Mesenteric fat pad (tissue), 1 donor: ENCODE measurements at regions not wholly inside any gene's neighbourhood (a gene's known extent, or its start where the extent isn't known, plus 50 kb on each side); places are given as distances from the start of the nearest gene placed in this dataset.
"Not testable (repeated sequence)": the region's sequence is repeated elsewhere in the genome, so short reads cannot be mapped to it uniquely, and the experiment has no call there.

Experiments
- DNase-seq: peaks from one replicate; pipeline ENCODE4 v3.0.0-alpha.2; 2020; ENCODE audit warnings: low spot score
- donor health status: DM: yes; HTN: yes; CAD: no.

- DNase-seq = no peak
Measured at GRCh38 chr9:31808766-31809165, 575.7 kb upstream of the ACO1 start.

GRCh38 chr9:31820426-31820825 lies 564.0 kb upstream of the ACO1 start:
- DNase-seq = no peak

- no peak for DNase-seq
Measured at GRCh38 chr9:31821583-31821982, 562.9 kb upstream of the ACO1 start.

DNA sequence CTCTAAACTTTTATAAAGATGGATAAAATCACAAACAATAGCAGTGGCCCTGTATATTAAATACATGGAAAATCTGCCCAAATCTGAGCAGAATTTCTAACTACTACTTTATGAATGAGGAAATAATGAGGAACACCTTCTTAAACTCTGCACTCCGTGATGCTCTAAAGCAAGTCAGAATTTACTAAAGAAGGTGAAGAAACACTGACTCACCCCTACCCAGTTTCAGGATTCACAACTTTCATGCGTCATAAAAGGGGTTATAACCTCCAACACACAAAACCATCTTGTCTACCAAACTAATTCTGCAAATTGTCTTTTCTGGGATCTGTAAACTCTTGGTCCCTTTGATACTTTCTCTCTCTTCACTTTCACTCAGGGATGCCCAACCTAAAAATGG lies 561.1 kb upstream of the ACO1 start:
- no peak for DNase-seq

GRCh38 chr9:31824860-31825259 lies 559.6 kb upstream of the ACO1 start:
- DNase-seq = no peak

DNA sequence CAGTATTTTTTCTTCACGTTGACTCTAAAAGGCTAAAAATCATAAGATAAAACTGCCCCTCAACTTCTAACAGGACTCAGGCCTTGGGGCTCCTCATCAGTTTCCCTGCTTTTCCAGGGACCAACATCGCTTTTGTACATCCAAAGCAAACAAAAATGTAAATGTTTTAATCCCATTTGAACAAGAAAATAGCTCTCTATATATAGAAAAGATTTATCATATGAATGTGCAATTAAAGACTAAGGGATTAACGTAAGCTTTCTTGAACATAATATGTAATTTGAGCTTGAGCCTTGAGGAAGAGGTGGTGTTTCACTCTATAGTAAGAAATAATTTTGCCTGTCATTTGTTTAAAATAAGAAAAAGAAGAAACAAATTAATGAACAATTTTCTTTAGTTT lies 547.2 kb upstream of the ACO1 start:
- no peak for DNase-seq

DNA sequence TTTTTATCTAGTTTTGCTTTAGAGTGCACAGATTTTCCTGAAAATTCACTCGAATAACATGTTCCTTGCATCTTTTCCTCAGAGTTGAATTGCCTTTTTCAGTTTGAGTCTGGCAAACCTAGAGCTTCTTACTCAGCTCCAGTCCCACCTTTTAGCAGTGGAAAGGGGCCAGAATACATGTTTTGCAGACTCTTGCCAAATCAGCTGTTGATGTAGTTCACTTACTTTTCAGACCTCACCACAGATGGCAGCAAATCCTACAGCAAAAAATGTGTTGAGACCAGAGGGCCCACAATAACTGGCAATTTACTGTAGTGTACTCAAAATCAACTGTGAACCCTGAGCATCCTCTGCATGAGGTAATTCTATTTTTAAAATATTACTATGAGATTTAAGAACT lies 545.2 kb upstream of the ACO1 start:
- no peak for DNase-seq

GRCh38 chr9:31840702-31841101 lies 543.7 kb upstream of the ACO1 start:
- no peak for DNase-seq

- DNase-seq = no peak
Measured at GRCh38 chr9:31847963-31848362, 536.5 kb upstream of the ACO1 start.

DNA sequence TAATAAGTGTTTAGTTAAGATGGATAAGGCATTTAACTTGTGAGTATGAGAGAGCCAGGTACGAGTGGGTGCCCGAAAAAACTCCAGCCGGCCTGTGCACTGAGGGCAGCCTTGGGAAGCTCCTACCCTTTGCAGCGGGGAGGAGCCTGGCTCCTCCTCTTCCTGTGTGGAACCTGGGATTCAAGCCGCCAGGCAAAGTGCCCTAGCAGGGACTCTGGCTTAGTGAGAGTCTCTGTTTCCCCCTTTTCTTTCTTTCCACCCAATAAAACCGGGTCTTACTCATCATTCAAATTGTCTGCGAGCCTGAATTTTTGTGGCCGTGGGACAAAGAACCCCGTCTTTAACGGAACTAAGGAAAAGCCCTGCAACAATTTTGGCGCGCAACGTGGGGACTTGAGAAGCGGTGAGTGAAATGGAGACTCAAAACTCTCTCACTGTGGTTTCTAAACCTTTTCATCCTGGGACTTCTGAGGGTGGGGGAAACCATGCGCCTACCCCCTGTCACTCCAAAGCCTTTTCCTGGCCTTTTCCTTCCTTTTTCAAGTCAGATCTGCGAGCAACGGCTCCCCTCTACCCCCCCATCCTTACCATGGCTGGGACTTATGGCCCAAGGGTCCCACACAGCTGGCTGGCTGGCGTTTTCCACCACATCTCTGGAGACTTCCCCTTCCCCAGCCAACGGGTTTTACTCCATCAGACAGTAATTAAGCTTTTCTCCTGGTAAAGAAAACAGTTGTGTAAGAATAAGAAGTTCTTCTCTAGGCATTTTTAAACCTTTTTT lies 535.7 kb upstream of the ACO1 start:
- no peak for DNase-seq

GRCh38 chr9:31854187-31854586 lies 530.3 kb upstream of the ACO1 start:
- DNase-seq = no peak

DNA sequence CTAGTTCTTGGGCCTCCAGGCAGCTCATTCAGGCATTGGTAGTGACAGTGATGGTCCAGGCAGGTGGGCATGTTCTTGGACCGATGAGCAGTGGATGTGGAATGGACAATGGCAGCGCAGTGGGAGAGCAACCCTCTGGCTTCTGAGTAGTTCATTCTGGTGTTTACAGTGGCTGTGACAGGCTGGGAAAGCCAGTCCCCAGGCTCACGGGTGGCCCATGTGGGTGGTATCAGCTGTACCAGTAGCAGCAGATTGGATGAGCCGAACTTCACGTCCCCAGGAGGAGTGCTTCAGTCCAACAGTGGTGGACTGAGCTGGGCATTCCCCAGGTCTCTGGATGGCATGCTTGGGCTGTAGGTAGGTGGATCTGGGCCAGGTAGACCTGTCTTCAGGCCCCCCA lies 515.6 kb upstream of the ACO1 start:
- no peak for DNase-seq

DNA sequence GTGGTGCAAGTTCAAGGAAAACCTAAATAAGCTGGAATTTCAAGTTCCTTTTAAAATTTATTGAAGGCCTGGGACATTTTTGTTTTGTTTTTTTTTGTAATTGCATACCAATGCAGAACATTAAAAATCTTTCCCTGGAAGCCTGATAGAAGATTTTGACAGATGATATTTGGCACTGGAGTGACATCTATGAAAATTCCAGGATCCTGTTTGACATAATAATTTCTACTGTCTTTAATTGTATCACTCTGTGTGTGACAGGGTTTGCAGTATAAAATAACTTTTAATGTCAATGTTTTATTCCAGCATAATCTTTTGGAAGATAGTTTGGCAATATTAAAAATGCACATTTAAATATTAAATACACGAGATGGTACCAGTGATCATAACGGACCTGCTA lies 514.2 kb upstream of the ACO1 start:
- no peak for DNase-seq

GRCh38 chr9:31873722-31874121 lies 510.7 kb upstream of the ACO1 start:
- no peak for DNase-seq

DNA sequence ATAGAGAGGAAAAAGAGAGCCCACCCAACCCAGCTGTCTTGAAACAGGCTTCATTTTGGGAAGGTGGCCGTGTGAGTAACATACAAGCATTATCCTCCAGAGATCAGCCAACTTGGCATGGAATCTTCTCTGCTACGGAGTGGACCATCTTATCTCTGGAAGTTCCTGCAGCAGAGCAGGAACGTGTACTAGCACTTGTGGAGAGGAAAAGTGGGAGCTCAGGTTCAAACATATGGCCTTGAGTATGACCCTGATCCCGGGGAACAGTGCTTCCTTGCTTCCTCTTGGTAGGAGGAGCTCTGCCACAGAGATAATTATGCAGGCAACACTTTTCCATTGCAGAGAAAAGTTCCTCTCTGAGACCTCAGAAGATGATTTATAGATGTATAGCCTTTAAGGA lies 490.4 kb upstream of the ACO1 start:
- no peak for DNase-seq

DNA sequence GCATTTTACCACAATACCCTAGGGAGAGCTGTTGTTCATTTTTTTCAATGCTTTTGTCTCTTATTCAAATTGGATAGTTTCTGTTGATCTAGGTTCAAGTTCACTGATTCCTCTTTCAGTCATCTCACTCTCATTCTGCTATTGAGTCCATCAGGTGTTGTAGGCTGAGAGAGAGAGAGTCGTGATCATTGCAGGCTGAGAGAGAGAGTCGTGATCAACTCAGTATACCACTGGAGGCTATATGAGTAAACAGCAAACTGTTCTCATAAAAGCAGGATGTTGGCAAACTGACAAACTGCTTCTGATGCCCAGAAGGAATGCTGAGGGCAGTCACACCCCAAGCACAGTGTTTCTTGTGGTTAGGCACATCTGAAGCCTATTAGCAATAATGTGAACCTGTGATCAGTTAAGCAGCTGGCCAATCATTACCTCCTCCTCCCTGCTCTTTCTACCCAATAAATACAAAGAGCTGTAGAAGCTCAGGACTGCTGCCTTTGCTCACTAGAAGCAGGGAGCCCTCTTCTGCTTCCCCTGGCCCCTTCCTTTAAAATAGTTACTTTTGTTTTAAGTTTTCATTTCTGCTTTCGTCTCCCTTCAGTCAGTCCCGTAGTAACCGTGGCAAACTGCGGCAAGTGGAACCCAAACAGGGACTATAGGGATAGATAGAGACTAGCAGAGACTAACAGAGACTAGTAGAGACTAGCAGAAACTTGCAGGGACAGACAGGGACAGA lies 476.1 kb upstream of the ACO1 start:
- DNase-seq = no peak

- no peak for DNase-seq
Measured at GRCh38 chr9:31908891-31909480, 475.5 kb upstream of the ACO1 start.

GRCh38 chr9:31912636-31913035 lies 471.8 kb upstream of the ACO1 start:
- no peak for DNase-seq

DNA sequence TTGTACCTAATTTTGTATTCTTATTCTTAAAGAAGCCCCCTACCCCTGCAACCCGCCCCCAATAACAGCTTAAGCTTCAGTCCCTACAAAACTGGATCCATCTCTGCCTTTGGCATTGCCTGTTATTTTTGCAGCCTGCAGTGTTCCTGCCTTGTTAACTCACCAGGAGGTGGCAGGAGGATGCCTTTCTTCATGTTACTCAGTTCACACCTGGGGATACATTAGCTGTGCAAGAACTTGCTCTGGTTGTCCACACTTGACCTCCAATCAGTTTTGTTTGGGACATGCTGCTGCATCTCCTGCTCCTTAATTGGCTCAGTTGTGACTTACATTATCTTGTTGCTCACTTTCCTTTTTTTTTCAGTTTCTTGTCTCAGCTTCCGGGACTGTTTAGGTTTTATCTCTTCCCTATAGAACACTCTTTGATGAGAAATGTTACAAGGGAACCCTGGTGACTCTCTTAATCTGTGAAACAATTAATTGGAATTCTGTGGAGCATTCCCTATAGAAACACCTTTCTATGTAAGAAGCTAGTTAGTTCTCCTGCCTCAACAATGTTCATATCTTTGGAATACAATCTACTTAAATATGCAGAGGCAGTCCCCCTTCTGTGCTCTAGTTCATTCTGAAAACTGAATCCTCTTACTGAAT lies 467.7 kb upstream of the ACO1 start:
- DNase-seq = no peak

DNA sequence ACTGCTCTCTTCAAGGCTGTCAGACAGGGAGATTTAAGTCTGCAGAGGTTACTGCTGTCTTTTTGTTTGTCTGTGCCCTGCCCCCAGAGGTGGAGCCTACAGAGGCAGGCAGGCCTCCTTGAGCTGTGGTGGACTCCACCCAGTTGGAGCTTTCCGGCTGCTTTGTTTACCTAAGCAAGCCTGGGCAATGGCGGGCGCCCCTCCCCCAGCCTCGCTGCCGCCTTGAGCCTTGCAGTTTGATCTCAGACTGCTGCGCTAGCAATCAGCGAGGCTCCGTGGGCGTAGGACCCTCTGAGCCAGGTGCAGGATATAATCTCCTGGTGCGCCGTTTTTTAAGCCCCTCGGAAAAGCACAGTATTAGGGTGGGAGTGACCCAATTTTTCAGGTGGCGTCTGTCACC lies 446.7 kb upstream of the ACO1 start:
- DNase-seq = not testable (repeated sequence)

GRCh38 chr9:31950756-31951155 lies 433.7 kb upstream of the ACO1 start:
- DNase-seq = no peak

DNA sequence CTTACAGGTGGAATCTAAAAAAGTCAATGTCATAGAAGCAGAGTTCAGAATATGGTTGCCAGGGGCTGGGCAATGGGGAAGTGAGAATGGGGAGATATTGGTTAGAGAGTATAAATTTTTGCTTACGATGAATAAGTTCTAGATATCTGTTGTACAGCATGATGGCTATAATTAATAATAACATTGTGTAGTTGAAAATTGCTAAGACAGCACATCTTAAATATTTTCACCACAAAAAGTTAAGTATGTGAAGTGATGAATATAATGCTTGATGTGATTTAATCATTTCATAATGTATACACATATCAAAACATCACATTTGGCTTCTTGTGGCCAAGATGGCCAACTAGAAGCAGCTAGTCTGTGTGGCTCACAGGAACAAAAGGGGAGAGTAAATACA lies 425.9 kb upstream of the ACO1 start:
- no peak for DNase-seq
